ENCODE measurements at regions not wholly inside any gene's neighbourhood (a gene's known extent, or its start where the extent isn't known, plus 50 kb on each side); places are given as distances from the start of the nearest gene placed in this dataset.

DNA sequence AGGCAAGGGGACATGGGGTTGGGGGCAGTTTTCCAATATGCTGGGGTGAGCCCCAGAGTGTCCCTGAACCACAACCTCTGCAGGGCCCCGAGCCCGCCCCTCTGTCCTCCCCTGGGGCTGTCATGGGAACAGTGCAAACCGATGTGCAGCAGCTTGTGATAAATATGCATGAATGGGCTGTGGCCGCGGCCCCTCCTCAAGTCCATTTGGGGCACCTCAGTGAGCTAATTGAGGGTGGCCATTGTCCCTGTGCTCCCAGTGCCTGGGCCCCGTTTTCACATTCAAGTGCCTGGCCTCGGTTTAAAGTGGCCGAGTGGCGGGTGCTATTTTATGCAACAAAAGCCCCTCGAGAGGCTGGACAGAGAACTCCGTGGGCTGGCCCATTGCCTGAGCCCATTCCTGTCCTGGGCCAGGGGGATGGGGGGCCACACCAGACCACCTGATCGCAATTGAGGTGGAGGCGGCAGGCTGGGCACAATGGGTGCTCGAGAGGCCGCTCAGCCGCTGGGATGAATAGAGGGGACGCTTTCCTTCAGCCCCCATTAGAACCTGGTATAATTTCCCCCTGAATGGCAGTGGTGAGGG, 193.7 kb downstream of the FOXD2 start:
- ATAC-seq (no peak), DNase-seq (no peak)

DNA sequence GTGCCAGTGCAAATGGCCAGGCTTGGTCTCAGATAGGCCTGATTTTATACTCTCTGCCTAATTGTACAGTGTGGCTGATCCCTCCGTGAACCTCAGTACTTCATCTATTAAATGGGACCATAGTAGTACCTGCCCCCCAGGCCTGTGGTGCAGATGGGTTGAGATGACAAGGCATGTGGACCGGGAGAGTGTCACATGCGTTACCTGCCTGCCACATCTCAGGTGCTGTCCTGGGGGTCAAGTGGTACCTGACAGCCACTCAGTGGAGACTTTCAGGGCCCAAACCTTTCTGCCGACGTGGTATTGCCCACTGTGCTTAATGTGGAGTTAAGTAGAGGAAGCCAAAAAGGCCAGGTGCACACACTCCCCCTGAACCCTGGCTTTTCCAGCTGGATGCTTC, 197.3 kb downstream of the FOXD2 start:
- no peak for DNase-seq

DNA sequence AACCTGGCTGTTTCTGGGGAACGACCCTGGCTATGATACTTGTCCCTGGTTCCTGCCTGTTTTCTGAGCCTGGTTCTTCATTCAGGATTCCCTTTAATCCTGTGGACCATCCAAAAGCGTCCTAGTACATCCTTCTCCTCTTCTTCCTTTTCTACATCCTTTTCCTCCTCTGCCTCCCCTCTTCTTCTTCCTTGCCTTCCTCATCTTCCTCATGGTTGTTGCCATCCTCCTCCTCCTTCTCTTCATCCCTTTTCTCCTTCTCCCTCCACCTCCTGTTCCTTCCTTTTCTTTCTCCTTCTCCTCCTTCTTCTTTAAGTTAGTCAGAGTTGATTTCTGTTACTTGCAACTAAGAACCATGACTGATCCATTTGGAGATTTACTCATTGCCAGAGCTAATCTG, 197.8 kb downstream of the FOXD2 start:
- no peak for ATAC-seq
- no peak for DNase-seq

More for the DNA sequence above, 197.3 kb downstream of the FOXD2 start:
- ATAC-seq, result no peak

DNA sequence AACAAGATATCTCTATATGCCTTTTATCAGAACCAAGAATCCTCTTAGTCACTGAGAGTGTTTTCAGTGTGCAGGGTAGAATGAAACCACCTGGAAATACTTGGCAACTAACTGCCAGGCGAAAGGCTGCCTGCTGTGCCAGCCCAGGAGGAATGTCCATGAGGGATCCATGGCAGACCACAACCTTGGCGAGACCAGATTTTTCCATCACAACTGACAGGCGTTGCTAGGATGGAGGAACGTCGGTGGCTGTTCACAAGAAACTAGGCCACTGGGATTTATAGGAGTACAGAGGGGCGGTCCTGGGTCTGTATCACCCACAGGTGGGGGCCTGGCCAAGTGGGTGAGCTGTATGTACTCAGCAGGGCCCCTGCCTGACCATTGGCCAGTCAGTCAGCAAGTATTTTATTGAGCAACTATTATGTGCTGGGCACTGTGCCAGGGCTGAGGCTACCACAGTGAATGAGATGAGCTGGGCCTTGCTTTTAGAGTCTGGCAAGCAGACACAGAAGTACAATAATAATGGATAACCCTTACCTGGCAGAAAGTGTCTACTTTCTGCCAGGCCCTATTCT, 199.4 kb downstream of the FOXD2 start:
- ATAC-seq (no peak), DNase-seq (no peak)

DNA sequence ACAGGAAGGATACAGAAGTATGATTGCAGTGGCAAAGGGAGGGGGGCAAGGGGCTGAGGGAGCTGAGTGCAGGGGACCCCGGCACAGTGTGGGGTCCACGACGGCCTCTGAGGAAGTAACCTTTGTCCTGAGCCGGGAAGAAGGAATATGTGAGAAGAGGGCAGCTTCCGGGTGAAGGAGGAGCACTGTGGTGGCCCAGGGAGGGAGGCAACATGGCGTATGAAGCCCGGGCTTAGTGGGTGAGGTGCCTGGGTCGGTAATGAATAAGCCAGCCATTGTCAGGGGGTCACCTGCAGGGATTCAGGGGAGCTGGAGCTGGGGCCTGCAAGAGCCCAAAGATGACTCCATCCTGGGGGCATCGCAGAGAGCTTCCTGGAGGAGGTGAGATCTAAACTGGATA, 200.4 kb downstream of the FOXD2 start:
- ATAC-seq (no peak), DNase-seq (no peak)

DNA sequence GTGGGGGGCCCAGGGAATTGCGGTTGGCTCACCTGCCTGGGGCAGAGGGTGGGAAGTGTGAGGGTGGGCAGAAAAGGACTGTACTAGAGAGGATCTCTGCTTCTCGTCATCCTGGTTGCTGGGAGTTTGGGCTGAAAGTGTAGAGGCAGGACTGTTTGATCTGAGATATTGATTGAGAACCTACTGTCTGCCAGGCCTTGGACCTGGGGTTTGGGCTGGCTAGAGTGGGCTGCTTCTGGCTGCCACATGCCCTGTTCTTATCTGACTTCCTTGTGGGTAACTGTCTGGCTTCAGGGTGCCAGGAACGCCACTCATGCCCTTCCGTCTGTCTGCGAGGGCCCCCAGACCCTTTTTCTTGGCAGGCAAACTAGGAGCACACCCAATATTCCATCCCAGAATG, 200.9 kb downstream of the FOXD2 start:
- DNase-seq, result no peak
- ATAC-seq, result no peak

DNA sequence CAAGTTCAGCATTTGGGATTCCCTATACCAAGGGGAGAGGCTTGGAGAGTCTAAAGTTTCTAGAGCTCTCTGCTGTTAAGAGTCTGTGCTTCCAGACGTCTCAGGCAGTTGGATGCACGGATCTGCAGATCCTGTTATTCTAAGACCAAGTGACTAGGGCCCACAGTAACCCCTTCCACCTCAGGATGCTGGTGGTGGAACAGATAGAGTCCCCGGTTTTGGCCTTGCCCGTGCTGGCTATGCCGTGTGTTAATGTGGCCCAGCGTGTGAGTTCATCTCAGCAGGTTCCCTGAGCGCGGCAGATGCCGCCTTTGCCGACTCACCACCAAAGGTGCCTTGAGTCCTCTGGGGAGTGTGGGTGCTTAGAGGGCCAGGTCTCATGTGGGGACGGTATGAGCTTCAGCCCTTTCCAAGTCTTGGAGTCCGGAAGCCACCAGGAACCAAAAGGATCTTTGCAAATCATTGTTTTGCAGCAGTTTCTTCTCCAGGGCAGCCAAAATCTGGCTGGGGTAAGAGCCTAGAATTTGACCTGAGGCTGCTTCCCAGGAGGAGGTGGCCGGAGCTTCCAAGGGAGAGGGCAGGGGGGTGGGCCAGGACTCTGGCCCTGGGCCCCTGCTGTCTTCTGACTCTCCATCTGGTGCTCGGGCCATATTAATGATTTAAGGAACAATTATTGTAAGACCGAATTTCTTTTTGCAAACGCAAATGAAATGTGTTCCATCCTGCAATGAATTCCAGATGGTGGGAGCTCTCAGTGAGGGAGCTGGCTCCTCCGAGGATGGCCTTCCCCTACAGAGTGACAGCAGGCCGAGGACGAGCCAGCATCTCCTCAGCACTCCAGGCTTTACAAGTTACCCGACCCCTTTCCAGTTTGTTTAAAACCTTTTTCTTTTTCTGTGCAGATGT, 205.7 kb downstream of the FOXD2 start:
- DNase-seq, result no peak
- ATAC-seq, result no peak

DNA sequence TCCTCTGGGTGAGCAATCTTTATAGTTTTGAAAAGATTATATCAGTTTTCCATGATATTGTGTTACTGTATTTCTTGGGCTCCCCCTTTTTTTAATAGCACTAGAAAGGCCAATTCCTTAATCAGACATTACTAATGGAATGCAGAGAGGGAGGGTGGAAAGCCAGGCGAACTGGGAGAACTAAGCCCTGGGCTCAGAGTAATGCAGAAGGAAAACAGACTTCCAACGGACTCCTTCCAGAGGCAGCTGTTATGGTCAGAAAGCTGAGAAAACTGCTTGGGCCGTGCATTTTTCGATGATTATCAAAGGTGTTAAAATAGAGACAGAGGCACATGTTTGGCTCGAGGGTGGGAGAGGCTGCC, 206.3 kb downstream of the FOXD2 start:
- DNase-seq (no peak), ATAC-seq (no peak)

DNA sequence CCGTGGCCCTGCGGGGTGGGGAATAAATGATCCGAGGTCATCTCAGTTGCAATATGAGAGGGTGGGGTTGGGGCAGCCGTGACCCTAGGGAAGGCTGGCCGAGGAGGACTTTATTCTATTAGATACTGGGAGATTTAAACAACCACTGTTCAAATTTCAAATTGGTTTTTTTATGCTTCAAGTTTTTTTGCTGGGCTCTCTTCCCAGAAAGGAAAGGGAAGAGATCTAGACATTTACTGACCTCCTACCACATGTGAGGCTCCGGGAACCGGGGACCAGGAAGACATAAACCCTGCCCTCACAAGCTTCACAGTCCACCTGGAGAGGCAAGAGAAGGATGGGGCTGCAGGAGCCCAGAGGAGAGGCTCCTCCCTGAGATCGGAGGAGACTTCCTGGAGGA, 207.3 kb downstream of the FOXD2 start:
- ATAC-seq, result no peak
- DNase-seq, result no peak

DNA sequence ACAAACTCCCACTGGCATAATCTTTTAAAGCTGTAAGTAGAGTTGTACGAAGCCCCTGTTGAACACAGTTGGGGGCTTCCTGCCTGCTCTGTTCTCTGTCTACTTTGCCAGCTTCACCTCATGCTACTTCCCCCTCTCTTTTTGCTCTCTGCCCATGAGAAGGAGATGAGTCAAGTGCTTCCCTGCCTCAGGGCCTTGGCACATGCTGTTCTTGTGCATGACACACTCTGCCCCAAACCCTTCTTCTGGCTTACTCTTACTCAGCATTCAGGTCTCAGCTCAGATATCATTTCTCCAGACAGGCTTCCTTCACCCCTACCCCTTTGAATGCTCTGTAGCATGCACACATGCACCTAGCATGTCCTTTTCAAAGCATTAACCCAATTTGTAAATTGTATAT, 208.8 kb downstream of the FOXD2 start:
- DNase-seq, result no peak
- ATAC-seq, result no peak

DNA sequence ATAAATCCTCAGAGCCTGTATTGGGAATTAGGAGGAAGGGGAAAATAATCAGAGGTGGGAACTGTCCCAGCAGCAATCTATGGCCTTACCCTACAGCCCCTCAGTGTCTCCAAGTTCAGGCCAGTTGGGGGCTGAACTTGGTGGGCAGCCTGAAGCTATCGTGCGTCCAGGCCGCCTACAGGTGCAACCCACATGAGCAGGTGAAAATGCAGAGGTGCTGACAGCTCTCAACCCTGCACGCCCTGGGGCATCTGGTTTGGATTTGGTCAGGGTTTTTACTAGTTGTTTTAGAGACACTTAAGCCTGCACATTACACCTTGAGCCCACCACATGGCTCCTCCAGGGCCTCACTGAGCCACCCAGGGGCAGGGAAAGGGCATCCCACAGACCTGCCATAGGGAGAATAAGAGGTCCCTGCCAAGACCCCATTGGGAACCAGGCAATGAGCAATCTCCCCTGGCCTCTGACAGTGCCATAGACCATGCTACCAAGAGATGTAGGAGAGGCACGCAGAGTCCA, 209.5 kb downstream of the FOXD2 start:
- ATAC-seq, result no peak
- no peak for DNase-seq

DNA sequence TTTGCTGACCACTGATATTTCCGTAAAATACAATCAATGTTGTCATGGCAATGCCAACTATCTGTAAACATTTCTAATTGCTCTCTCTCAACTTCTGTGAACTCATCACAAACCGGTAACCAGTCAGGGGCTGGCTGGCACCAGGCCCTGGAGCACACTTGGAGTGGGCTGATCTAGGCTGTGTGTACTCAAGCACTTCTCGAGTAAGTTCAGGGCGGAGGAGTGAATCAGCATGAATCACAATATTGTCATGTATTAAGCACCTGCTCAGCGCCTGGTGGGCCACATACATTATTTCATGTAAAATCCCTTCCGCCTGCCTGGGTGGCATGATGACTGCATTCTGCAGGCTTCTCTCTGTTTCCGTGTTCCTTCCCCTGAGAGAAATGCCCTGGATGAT, 212.4 kb downstream of the FOXD2 start:
- ATAC-seq (no peak), DNase-seq (no peak)

DNA sequence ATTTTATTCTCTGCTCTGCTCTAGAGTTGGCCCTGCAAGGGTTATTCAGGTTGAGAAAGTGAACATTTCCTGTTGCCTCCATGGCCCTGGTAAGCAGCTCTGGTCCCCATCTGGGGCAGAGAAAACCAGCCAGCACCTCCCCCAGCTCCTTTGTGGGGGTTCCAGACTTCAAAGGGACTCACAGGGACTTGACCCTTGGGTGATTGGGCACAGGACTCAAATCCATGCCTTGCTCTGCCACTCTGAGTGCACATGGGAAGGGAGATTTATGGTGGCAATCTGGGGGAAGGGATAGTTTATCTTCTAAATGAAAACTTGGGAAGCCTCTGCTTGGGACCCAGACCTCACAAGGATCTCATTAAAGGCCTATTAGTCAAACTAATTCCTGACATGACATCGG, 212.8 kb downstream of the FOXD2 start:
- DNase-seq, result no peak
- ATAC-seq, result no peak

DNA sequence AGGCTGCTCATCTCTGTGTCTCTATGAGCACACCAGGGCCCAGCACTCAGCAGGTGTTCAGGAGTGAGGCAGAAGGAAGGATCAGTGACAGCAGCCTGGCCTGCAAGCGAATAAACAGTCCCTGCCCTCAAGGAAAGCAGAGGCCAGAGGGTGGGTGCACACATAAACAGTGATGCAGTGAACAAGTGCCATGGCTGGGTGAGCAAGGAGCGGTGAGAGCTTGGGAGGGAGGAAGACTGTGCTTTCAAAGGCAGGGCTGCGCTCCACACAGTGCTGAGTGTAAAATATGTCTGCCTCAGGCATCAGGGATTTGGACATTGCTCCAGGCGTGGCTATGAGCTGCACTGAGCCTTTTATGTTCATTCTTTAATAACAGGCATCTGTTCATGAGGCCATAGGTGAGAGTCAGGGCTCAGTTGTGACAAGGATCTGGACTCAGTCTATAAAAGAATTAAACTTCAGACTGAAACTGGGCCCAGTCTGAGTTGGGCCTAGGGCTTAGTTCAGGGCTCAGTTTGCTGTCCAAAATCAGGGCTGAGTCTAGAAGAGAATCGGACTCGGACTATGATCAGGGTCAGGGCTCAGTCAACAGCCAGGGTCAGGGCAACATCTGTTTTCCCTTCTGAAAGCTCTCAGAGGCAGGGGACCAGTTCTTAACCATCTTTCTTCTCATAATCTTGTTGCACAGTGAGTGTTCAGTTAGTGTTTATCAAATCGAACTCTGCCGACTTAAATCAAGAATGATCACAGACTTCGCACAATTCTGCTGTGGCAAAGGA, 213.7 kb downstream of the FOXD2 start:
- ATAC-seq (no peak), DNase-seq (no peak)

DNA sequence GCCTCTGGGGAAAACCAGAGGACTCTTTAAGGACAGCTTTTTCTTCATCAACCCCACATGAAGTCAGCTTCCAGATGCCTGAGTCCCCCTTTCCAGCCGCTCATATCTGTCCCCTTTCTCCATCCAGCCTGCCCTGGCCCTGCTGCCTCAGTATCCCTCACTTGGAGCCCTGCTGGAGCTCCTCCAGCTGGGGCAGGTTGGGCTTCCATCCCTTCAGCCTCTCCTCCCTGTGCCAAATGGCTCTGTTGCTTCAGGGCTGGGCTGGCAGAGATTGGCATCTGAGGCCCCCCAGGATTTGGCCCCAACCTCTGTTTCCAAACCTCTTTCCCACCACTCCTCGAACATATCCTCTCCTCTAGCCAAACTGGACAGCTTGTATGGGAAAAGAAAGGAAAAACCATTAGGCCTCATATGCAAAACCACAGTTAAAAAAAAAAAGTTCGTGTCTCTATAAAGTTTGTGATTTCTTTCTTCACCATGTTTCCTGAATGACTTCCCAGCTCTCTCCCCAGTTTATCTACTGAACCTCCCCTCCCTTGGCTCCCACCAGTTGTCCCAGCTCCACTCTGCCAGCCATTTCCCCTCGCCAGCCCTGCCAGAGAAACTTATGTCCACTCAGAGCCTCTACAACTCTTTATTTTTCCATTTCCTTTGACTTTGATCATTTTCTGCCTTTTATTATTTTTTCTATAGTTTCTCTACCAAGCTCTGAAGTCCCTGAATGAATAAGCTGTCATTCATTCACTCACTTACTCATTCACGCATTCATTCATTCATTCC, 217.9 kb downstream of the FOXD2 start:
- no peak for DNase-seq

DNA sequence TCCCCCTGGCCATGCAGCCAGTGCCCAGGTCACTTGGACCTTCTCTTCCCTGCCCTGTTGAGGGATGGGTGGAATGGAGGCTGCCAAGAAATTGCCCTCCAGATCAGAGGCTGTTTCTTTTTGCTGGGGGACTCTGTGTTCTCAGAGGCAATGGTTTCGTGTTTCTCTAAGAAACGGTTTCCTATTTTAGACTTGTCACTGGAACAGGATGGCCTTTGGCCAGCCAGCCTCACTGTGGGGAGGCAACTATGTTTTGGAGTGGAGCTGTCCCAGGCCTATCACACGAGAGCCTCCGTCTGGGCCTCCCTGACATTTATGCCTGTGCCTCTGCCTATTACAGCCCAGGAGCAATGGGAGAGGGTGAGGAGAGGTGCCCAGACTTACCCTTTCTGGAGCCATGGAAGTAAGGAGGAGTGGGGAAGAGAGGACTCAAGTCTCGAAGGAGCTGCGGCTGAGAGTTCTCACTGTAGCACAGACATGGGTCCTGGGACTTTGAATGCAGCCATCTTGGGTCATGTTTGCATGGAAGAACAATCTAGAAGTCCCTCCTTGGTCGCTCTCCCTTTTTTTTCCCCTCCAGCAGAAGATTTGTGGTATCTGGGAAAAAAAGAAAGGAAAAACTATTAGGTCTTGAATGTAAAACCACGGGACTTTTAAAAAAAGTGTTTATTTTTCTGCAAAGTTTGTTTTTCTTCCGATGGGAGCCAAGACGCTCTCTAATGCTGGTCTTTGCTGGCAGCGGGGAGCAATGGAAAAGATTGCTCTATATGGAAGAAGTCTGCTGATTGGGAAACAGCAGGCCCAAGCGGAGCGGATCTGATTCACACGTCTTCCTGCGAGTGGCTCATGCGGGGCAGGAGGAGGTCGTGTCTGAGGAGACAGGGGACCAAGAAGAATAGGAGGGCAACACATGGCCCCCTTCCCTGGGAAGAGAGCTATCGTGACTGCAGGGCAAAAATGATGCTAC, 219.2 kb downstream of the FOXD2 start:
- ATAC-seq (no peak), DNase-seq (no peak)

More for the DNA sequence above, 217.9 kb downstream of the FOXD2 start:
- no peak for ATAC-seq

DNA sequence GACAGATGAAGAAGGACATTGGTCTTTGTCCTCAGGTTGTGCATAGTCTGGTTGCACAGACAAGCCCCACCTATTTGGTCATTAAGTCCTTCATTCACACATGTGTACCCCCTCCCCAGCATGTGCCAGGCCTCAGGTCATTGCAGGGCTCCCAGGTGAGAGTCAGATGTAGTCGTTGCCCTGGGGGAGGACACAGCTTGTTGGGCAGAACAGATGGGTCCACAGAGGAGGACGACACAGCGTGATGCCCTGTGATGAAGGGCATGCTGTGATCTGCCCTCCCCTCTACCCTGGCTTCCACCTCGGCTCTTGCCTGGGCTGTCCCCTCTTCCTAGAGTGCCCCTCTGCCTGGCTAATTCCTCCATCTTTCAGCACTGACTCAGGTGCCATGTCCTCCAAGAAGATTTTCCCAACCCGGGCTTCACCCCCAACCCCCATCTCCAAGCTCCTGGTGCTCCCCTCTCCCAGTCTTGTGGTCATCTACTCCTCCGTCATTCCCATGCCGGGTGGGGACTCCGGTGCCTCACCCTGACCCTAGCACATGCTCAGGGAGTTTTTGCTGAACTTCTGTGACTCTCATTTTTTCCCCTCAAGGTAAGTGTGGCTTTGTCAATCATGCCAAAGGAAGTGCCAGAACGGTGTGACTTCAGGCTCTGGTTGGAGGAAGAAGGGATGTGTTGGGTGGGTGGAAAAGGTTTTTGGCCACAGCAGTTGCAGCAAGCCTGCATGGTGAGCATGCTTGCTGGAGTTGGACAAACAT, 220.5 kb downstream of the FOXD2 start:
- ATAC-seq, result no peak
- DNase-seq, result no peak

DNA sequence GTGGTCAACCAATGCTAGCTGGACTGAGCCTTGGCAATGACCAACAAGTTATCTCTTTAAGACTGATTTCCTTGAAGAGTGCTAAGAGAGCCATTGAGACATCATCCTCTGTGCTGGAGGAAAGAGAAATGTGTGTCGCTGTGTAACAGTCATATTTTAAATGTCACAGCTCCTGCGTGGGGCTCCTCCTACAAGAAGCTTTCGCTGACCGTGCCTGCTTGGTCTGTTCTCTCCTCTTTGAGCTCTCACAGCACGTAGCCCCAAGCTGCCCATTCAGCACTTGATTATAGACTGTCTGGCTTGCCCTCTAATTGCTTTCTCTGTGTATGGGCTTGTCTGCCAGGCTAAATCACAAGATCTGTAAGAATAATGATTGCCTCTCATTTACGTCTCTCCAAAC, 221.3 kb downstream of the FOXD2 start:
- no peak for DNase-seq
- ATAC-seq, result no peak

DNA sequence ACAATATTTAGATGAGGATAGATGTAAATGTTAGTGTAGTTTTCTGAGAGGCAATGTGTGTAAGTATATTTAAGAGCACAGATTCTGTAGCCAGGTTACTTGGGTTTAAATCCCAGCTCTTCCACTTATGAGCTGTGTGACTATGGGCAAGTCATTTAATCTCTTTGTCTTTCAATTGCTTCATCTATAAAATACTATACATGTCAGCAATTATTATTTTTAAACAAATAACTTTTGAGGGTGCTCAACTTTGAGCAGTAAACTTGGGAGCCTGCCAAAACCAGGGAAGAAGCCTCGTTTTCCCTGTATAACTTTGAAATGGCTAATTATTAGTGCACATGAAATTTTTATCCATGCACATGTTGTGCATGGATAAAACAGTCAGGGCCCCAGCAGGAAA, 222.8 kb downstream of the FOXD2 start:
- no peak for ATAC-seq
- no peak for DNase-seq

DNA sequence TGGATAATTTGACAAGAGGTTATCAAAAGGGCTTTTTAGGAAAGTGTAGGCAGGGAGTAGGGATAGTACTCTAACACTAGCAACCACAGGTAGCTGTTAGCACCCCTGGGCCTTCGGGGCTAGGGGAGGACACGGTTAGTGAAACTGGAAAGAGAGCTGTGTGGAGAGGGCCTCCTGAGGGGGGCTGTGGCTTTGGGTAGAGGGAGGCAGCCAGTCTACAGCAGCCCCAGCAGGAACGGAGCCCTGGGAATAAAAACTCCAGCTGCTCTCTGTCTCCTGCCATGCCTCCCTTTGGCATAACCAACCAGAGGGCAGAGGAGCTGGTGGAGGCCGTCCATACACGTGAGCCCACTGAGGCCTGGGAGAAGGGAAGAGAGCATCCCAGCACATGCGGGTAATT, 223.2 kb downstream of the FOXD2 start:
- no peak for DNase-seq
- no peak for ATAC-seq
